ENCODE measurements at regions not wholly inside any gene's neighbourhood (a gene's known extent, or its start where the extent isn't known, plus 50 kb on each side); places are given as distances from the start of the nearest gene placed in this dataset.

DNA sequence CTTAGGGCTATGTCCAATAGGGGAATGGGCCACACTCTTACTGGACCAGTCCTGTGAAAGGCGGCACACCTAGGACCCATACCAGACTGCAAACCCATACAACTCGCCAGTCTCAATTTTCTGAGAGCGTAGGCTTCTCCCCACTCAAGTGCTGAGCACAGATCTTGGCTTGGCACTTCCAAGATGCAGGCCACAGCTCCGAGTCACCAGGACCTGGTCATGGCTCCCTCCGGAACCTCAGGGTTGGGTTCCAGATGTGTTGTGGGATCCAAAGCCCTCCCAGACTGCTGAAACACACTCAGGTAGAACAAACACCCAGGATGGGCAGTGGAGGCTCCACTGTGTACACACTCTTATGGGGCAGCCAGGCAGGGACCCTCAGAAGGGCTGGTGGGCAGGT is 103.3 kb downstream of the TMEM144 start:
- H3K79me2 ChIP-seq (ENCODE audit: insufficient read depth, low read length), result no peaks in the 10 kb centered on the region
- H2BK20ac ChIP-seq (ENCODE audit: low read depth, low read length, poor library complexity, severe bottlenecking), result no peak overlapping the region
- H2BK5ac ChIP-seq (ENCODE audit: insufficient read length, low read length), result no peak overlapping the region
- H3K4ac ChIP-seq (ENCODE audit: low read depth, low read length), result no peak overlapping the region
- no peak overlapping the region for H3K23ac ChIP-seq (ENCODE audit: insufficient read length, low read depth, low read length)
- no peaks in the 10 kb centered on the region for H3K9me3 ChIP-seq (ENCODE audit: control insufficient read depth, low read depth, low read length)
- H4K5ac ChIP-seq (ENCODE audit: insufficient read length, low read depth, low read length), result no peak overlapping the region
- H3K27ac ChIP-seq (ENCODE audit: insufficient read length, low read depth, low read length), result no peak overlapping the region
- no peaks in the 10 kb centered on the region for H4K20me1 ChIP-seq (ENCODE audit: control insufficient read depth, insufficient read depth, insufficient read length)
- H2BK12ac ChIP-seq (ENCODE audit: insufficient read length, low read depth, low read length), result no peak overlapping the region
- no peak overlapping the region for H2AFZ ChIP-seq (ENCODE audit: low read length)
- no peak overlapping the region for H2BK120ac ChIP-seq (ENCODE audit: low read depth, low read length, poor library complexity, severe bottlenecking)
- Mint-ChIP-seq H3K27ac (no peak overlapping the region), H3K9me3 (peaks cover 0 to 2% of the 10 kb centered on the region in 2 experiments; a peak in 2 of 5 replicates), H3K4me1 (no peaks in the 10 kb centered on the region), H3K27me3 (ENCODE audit: low read depth) (no peaks in the 10 kb centered on the region), H3K36me3 (ENCODE audit: insufficient read depth in 1 of 3, low read depth in 3 of 3) (no peaks in the 10 kb centered on the region; a peak in 1 of 7 replicates), H3K4me3 (no peak overlapping the region)
- TF ChIP-seq, protein P1, sequence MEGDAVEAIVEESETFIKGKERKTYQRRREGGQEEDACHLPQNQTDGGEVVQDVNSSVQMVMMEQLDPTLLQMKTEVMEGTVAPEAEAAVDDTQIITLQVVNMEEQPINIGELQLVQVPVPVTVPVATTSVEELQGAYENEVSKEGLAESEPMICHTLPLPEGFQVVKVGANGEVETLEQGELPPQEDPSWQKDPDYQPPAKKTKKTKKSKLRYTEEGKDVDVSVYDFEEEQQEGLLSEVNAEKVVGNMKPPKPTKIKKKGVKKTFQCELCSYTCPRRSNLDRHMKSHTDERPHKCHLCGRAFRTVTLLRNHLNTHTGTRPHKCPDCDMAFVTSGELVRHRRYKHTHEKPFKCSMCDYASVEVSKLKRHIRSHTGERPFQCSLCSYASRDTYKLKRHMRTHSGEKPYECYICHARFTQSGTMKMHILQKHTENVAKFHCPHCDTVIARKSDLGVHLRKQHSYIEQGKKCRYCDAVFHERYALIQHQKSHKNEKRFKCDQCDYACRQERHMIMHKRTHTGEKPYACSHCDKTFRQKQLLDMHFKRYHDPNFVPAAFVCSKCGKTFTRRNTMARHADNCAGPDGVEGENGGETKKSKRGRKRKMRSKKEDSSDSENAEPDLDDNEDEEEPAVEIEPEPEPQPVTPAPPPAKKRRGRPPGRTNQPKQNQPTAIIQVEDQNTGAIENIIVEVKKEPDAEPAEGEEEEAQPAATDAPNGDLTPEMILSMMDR (conservative IDR thresholded peaks at IDR 0.05), result no peak
- no peak overlapping the region for H2BK15ac ChIP-seq (ENCODE audit: low read depth, low read length)
- no peak overlapping the region for H4K8ac ChIP-seq (replicated peaks; ENCODE audit: insufficient read length, low read depth, low read length)
- H3K4me2 ChIP-seq (ENCODE audit: insufficient read depth, insufficient read length, low read length), result no peak overlapping the region
- no peaks in the 10 kb centered on the region for H3K27me3 ChIP-seq (ENCODE audit: insufficient read depth, low read length)
- H2AK5ac ChIP-seq (ENCODE audit: insufficient read length, low read length), result no peak overlapping the region
- no peak overlapping the region for H3K14ac ChIP-seq (ENCODE audit: insufficient read depth, low read length)
- H3K18ac ChIP-seq (ENCODE audit: insufficient read length, low read depth, low read length), result no peak overlapping the region
- no peak overlapping the region for H4K91ac ChIP-seq (ENCODE audit: insufficient read length, low read depth, low read length)
- no peaks in the 10 kb centered on the region for H3K4me1 ChIP-seq (ENCODE audit: insufficient read depth, low read length)
- H3K23me2 ChIP-seq (ENCODE audit: insufficient read length, low read depth, low read length, poor library complexity, severe bottlenecking), result no peaks in the 10 kb centered on the region
- no peak overlapping the region for H3K9ac ChIP-seq (ENCODE audit: extremely low read depth, insufficient read length, low read length)
- H3K79me1 ChIP-seq (ENCODE audit: insufficient read depth, low read depth, low read length, poor library complexity, severe bottlenecking), result no peaks in the 10 kb centered on the region
- DNase-seq, result no peak
- H3T11ph ChIP-seq (ENCODE audit: low read length), result no peak overlapping the region
- WGBS (ENCODE audit: extremely low coverage, insufficient read length, low lambda C conversion rate), result no CpG with 5 or more reads among the region's 5 CpGs
- H3K56ac ChIP-seq (ENCODE audit: insufficient read length, low read depth, low read length), result no peak overlapping the region

Measured in H9 (cell line).